Medulla oblongata (tissue), 1 donor: ENCODE measurements at regions not wholly inside any gene's neighbourhood (a gene's known extent, or its start where the extent isn't known, plus 50 kb on each side); places are given as distances from the start of the nearest gene placed in this dataset.

Experiments used
- DNase-seq: peaks from one replicate; pipeline ENCODE4 v3.0.0-alpha.2; 2015; ENCODE audit errors: extremely low spot score

DNA sequence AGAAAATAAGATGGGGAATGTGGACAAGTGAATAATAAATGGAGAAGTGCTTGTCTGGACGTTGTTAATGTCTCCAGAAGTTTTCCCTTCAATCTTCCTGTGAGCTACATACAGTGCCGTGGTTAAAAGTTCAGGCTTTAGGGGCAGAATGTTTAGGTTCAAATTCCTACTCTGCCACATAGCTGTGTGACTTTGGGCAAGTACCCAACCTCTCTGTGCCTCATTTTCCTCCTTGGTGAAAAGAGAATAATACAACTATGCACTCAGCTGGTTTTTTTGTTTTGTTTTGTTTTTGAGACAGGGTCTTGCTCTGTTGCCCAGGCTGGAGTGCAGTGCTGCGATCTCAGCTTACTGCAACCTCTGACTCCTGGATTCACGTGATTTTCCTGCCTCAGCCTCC, 143.5 kb downstream of the CHIC2 start:
- DNase-seq: no peak

DNA sequence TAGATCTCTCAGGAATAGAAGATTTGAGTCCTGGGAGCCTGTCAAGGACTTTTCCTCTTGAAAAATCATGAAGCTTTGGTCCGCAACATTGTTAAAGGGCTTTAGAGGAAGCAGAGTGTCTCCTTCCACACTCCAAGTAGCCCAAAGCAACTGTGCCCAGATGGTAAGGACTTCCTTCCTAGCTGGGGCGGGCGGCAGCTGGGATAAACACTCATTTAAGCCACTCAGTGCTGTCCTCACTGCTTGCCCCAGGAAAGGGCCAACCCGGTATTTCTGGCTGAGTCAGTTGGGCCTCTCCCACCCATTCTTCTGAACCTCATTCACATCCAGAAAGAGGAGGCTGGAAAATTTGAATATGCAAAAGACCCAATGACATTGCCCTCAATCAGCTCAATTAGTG, 144.3 kb downstream of the CHIC2 start:
- DNase-seq: no peak

DNA sequence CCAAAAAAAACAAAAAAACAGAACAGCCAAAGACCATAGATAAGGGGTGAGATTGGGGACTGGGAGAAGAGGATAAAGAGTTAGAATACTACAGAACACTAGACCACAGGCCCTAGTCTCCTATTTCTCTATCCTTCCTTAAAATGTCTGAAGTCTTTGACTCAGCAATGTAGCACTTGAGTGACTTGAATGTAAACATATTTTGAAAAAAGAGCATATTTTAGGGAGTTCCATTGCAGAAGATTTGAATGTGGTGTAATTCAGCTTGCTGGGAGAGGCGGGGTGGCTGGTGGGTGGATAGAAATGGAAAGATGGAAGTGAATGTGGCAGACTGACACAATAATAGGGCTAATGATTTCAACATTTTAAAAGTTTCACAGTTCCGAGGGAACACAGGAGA, 144.9 kb downstream of the CHIC2 start:
- no peak for DNase-seq

GRCh38 chr4:53917729-53918128, 146.7 kb downstream of the CHIC2 start:
- DNase-seq: no peak

GRCh38 chr4:53916431-53916889, 147.9 kb downstream of the CHIC2 start:
- DNase-seq: no peak

GRCh38 chr4:53914313-53915016, 149.9 kb downstream of the CHIC2 start:
- no peak for DNase-seq

DNA sequence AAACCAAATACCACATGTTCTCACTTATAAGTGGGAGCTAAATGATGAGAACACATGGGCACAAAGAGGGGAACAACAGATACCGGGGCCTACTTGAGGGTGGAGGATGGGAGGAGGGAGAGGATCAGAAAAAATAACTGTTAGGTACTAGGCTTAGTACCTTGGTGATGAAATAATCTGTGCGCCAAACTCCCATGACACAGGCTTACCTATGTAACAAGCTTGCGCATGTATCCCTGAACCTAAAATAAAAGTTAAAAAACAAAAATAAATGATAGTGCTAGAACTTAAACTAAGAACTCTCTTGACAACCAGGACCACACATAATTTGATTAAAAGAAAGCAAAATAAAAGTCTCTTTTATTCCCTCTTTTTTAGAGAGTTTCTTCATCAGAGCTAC, 150.6 kb downstream of the CHIC2 start:
- no peak for DNase-seq

DNA sequence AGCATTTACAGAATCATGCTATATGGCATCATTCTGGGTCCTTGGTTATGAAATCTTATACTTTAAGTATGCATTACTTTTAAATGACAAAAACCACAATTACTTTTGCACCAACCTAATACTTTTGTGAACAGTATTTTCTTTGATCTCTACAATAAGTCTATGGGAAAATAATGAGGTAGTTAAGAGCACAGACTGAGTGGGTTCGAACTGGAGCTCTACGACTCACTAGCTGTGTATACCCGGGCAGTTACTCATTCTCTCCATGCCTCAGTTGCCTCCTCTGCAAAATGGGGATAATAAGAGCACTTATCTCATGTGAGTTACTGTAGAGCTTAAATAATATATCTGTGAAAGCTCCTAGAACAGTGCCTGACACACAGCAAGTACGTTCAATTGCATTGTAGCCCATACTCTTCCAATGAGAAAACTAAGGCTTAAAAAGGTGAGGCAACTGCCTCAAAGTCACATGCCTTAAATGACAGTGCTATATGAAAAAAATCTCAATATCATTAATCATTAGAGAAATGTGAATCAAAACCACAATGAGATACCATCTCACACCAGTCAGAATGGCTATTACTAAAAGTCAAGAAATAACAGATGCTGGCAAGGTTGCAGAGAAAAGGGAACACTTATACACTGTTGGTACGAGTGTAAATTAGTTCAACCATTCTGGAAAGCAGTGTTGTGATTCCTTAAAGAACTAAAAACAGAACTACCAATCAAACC, 151.5 kb downstream of the CHIC2 start:
- no peak for DNase-seq

DNA sequence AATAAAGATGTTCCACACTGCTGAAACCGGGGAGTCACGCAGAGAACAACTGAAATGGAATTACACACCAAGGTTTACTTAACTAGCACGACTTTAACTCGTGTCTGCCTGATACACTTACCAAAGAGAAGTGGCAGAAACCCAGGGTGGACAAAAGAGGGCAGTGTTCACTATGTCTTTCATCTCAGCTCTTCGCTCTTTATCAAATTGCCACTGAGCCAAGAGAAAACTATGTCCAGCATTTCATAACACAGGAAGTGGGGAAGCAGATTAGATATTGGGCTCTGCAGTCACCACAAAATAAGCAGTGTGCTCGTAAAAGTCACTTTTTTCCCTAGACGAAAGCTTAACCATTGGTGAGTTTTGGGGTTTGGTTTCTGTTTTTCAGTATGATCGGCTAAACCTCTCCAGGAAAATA, 155.7 kb downstream of the CHIC2 start:
- DNase-seq: peak; percentile 76

- DNase-seq: no peak
Observed at GRCh38 chr4:53907772-53908171, 156.6 kb downstream of the CHIC2 start.

- no peak for DNase-seq
Observed at GRCh38 chr4:53906606-53907190, 157.7 kb downstream of the CHIC2 start.

DNA sequence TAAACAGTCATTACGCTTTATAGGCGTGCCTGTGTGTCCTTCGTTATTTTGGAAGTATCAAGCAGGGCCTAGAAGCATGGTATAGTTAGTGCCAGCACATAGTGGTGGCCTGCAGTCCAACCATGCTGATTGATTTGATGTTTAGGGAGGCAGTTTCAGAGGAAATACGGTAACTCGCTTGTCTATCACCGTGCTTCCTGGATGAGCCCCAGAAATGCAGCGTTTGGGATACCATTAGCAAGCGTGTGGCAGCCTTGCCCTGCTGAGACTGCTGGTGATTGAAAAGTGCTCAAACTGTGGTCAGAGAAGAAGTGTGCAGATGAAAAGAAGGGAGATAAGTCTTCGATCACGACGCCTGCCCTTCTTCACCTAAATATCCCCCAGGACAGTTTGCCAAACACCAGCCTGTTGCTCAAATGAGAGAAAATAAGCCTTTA, 158.4 kb downstream of the CHIC2 start:
- DNase-seq: peak; percentile 76

DNA sequence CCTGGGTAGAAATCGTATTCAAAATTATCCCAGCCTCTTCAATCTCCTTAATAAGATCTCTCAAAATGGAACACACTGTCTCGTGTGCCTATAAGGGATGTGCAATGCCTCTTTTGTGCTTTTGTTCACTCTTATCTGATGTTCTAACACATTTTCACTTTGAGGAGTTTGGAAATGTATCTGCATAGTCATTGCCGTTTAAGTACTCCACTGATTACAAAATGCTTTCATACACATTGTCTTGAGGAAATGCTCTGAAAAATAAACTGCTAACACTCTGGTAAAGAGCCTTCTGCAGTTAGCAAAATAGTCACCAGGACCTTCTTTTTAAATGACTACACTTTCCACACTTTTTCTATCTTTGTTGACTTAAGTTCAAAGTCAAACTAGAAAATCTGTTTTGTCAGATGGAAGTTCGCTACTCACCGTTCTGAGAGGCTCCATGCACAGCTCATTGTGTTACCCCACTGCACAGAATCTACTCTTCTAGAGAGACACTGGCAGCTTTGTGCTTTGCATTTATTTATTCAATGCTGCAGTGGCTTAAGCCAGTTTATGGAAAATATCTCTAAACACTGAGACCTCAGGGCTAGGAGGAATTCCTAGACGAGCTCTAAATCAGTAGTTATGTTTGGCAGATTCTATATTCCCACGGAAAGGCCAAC, 159.0 kb downstream of the CHIC2 start:
- DNase-seq: peak; percentile 30

DNA sequence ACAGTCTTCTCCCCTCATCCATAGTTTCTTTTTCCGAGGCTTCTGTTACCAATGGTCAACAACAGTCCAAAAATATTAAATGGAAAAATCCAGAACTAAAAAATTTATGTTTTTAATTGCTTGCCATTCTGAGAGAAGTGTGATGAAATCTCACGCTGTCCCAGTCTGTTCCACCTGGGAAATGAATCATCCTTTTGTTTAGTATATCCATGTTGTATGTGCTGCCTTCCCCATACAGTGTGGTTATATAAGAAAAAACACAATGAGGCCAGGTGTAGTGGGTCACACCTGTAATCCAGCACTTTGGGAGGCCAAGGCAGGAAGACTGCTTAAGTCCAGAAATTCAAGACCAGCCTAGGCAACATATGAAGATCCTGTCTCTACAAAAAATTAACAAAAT, 161.6 kb downstream of the CHIC2 start:
- no peak for DNase-seq

GRCh38 chr4:53900271-53900649, 164.1 kb downstream of the CHIC2 start:
- no peak for DNase-seq

DNA sequence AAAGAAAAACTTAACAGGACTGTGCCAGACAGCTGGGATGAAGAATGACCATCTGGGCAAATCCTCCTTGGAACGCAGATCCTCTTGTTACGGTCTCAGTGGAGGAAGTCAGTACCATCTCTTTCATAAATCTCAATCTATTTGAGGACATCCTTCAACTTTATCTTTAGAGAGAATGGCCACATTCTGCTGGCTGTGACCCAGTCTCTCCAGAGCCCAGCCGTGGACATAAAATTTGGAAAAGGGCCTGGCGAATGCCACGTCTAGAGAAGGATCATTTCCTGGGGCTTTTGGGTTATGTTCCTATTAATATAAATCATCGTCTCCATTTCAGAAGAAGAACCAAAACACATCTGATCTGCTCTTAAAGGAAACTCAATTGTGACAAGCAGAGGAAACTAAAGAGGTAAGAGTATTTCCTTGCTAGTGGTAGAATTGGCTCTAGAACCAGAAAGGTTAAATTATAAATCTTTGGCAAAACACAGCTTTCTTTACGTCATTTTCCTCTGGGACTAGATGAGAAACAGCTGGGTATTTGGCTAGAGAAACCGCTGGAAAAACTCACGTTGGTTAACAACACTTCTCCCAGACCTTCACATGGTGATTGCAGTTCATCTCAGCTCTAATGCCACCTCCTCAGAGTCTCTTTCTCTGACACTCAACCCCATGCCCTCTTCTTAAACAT, 164.7 kb downstream of the CHIC2 start:
- no peak for DNase-seq

DNA sequence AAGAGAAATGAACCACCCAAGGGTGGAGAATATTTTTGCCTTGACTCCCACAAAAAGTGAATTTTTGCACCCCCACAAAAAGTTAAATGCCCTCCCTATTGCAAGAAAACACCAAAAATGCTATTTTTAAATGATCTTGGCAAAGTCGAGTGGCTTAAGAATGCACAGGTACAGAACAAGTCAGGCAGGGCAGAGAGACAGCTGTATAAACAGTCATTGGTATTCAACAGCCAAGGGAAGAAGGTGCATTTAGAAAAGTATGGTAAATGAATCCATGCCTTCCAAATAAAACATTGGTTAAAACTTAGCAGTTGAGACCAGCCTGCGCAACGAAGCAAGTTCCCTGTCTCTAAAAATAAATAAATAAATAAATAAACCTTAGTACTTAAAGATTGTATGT, 169.3 kb downstream of the CHIC2 start:
- no peak for DNase-seq

DNA sequence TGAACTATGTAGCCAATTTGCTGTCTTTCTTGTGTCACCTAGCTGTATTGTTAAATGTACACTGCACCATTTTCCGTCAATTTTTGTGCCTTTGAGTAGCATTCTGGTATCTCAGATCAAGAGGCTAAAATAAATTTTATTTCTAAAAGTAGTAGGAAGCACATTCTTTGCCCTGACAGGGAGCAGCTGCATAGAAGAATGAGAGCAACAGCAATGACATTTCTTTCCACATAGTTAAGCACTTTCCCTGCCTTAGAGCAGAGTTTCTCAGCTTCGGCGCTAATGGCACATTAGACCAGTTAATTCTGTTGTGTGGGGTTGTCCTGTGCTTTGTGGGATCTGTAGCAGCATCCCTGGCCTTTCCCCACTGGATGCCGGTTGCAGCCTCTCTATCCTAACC, 173.9 kb downstream of the CHIC2 start:
- DNase-seq: no peak

DNA sequence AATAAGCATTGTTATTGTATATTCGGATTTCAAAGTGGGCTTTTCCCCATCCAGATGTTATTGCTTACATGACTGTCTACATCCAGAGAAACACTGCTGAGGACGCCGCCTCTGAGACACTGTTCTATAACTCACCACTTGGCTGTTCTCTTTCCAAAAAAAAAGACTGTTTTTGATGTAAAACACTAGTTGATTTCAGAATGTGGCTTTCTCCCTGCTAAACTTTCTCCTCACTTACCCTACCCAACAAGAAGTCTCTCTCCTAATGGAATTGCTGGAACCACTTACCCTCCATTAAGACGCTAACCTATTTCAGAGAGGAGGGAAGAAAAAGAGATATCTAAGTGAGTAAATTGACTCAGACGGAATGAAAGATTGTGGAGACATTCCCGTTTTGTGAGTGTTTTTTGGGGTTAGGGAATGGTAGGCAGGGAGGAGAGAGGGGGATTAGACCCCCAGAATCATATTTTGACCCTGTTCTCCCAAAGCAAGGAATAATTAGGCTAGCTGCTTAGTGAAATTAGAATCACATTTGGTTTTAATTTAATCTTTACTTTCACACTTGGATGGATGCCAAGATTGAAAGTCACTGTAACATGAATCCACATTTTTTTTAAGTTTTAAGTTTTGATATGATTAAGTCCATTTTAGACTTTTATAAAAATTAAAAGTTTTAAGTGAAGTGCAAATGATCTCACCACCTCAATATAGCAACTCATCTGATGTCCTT, 174.9 kb downstream of the CHIC2 start:
- no peak for DNase-seq

GRCh38 chr4:53886090-53886489, 178.3 kb downstream of the CHIC2 start:
- DNase-seq: peak; percentile 62

DNA sequence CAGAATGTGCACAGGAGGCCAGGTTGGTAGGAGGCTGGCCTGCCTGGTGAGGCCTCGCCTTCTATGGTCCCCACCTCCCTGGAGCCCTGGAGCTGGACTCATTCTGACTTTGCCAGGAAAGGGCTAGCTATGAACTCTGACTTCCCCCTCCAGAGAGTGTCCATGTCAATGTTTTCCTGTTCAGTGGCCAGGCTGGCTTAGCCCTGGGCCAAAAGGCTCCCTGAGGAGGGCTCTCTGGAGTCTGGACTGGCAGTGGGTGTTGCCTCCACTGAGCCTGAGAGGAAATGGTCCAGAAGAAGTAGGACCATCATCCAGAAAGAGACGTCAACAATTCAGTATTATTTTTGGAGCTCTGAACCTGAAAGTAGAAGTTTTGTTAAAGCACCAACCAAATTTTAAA, 178.7 kb downstream of the CHIC2 start:
- no peak for DNase-seq
